SU-DHL-6 (cell line): ENCODE measurements at regions not wholly inside any gene's neighbourhood (a gene's known extent, or its start where the extent isn't known, plus 50 kb on each side); places are given as distances from the start of the nearest gene placed in this dataset.

ENCODE experiments used
- H2AFZ ChIP-seq: fragments of 200-600 bp; sonication (generic); 2 replicates; pipeline ENCODE4 v1.6.1; 2014; ENCODE audit warnings: low read depth, mild to moderate bottlenecking, moderate library complexity, mixed read lengths, antibody characterized with exemption, low read length; ENCODE audit not compliant: severe bottlenecking
- H3F3A ChIP-seq: fragments of 200-600 bp; shearing (Covaris generic); 2 replicates; pipeline ENCODE4 v1.6.0; 2016; ENCODE audit warnings: antibody characterized with exemption, mild to moderate bottlenecking; ENCODE audit not compliant: insufficient read depth
- H3K27ac ChIP-seq: fragments of 200-600 bp; sonication (generic); 2 replicates; pipeline ENCODE4 v1.5.1; 2016; ENCODE audit warnings: low read depth, mild to moderate bottlenecking, low read length, moderate library complexity, mixed read lengths
- H3K27me3 ChIP-seq: fragments of 200-600 bp; sonication (generic), shearing (Covaris generic); 2 replicates; pipeline ENCODE4 v1.6.0; 2014; ENCODE audit warnings: mild to moderate bottlenecking, low read length
- H3K36me3 ChIP-seq: fragments of 200-600 bp; sonication (generic); 2 replicates; pipeline ENCODE4 v1.6.1; 2014; ENCODE audit warnings: mild to moderate bottlenecking, low read length, mixed read lengths
- H3K4me2 ChIP-seq: fragments of 300-600, 200-600 bp; shearing (Covaris generic), sonication (generic); 2 replicates; pipeline ENCODE4 v1.6.0; 2014; ENCODE audit warnings: low read length, low read depth, mild to moderate bottlenecking; ENCODE audit not compliant: poor library complexity, severe bottlenecking
- H3K4me3 ChIP-seq: fragments of 200-600 bp; sonication (generic); 2 replicates; pipeline ENCODE4 v1.5.1; 2014; ENCODE audit warnings: antibody characterized with exemption, low read length, mild to moderate bottlenecking, mixed read lengths; ENCODE audit not compliant: insufficient read depth, poor library complexity, severe bottlenecking
- H3K79me2 ChIP-seq: fragments of 200-600 bp; sonication (generic); 2 replicates; pipeline ENCODE4 v1.6.1; 2014; ENCODE audit warnings: mild to moderate bottlenecking, low read length, moderate library complexity; ENCODE audit not compliant: insufficient read depth
- H3K9ac ChIP-seq: fragments of 200-600 bp; sonication (generic); 2 replicates; pipeline ENCODE4 v1.7.0; 2014; ENCODE audit warnings: mild to moderate bottlenecking, low read length
- H3K9me2 ChIP-seq: fragments of 200-600 bp; sonication (generic); replicated peaks from 2 replicates; pipeline ENCODE4 v1.6.1; 2014; ENCODE audit warnings: low read length; ENCODE audit not compliant: insufficient read depth
- H3K9me3 ChIP-seq: fragments of 200-600 bp; sonication (generic); 2 replicates; pipeline ENCODE4 v1.6.1; 2014; ENCODE audit warnings: low read length, mixed read lengths; ENCODE audit not compliant: insufficient read depth
- H4K20me1 ChIP-seq: fragments of 200-600 bp; sonication (generic); 2 replicates; pipeline ENCODE4 v1.6.1; 2014; ENCODE audit warnings: low read depth, mild to moderate bottlenecking, antibody characterized with exemption, low read length, moderate library complexity, mixed read lengths
- CTCF ChIP-seq: fragments of 200-600 bp; sonication (generic); IDR thresholded peaks from one replicate; pipeline ENCODE4 v1.5.1; 2017; ENCODE audit warnings: antibody characterized with exemption, mild to moderate bottlenecking, low read length, moderate library complexity; ENCODE audit not compliant: insufficient read depth, poor library complexity, severe bottlenecking
- EZH2phosphoT487 ChIP-seq: fragments of 200-600 bp; sonication (generic), shearing (Covaris generic); conservative IDR thresholded peaks from 2 replicates; pipeline ENCODE4 v1.6.1; 2018; ENCODE audit warnings: mild to moderate bottlenecking, antibody characterized with exemption, low read length, moderate library complexity, mixed read lengths

DNA sequence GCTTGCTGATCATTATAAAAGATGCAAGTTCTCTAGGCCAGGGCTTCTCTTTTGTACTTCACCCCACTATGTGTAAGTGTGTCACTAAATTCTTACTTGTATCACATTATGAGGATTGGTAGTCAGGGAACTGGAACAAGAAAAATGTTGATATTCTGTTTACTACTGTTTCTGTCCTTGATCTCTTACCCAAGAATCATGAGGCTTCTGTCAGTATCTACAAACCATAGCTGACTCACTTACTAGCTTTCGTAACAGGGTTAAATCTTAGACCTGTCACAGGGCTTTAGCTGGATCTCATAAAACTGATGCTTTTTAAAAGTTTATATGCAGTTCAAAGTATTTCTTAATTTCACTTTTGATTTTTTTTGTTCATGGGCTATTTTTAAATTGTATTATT, 681.2 kb downstream of the PLPP3 start:
- Histone ChIP-seq H3K9ac (no peak overlapping the region), H3K27ac (no peak overlapping the region), H3K4me3 (no peak overlapping the region), H3K4me2 (no peak overlapping the region), H3K36me3 (no peaks in the 10 kb centered on the region), H4K20me1 (no peaks in the 10 kb centered on the region), H3K79me2 (no peaks in the 10 kb centered on the region), H2AFZ (no peak overlapping the region), H3F3A (no peaks in the 10 kb centered on the region), H3K9me2 (no peaks in the 10 kb centered on the region), H3K9me3 (no peaks in the 10 kb centered on the region), H3K27me3 (peaks cover 4% of the 10 kb centered on the region; the same call in 1 of the 2 replicates)
- TF ChIP-seq EZH2phosphoT487 = no peak
- TF ChIP-seq CTCF = no peak

- no peak overlapping the region for H3K4me2 ChIP-seq
- H3K4me3 ChIP-seq = no peak overlapping the region
- TF ChIP-seq CTCF (no peak), EZH2phosphoT487 (no peak)
- H3K27ac ChIP-seq = no peak overlapping the region
- no peak overlapping the region for H3K9ac ChIP-seq
- H2AFZ ChIP-seq = no peak overlapping the region
- no peaks in the 10 kb centered on the region for H4K20me1 ChIP-seq
- H3K79me2 ChIP-seq = no peaks in the 10 kb centered on the region
- H3F3A ChIP-seq = no peaks in the 10 kb centered on the region
- peaks cover 4% of the 10 kb centered on the region; the same call in 1 of the 2 replicates for H3K27me3 ChIP-seq
- no peaks in the 10 kb centered on the region for H3K9me3 ChIP-seq
- no peaks in the 10 kb centered on the region for H3K9me2 ChIP-seq
- H3K36me3 ChIP-seq = no peaks in the 10 kb centered on the region
These were observed 681.0 kb upstream of the USP24 start for GRCh38 chr1:55896210-55896609.

GRCh38 chr1:55894521-55894920, 679.4 kb upstream of the USP24 start:
- no peak overlapping the region for H3K4me2 ChIP-seq
- no peaks in the 10 kb centered on the region for H3K36me3 ChIP-seq
- no peak overlapping the region for H3K4me3 ChIP-seq
- H3F3A ChIP-seq = no peaks in the 10 kb centered on the region
- no peaks in the 10 kb centered on the region for H3K9me2 ChIP-seq
- H4K20me1 ChIP-seq = no peaks in the 10 kb centered on the region
- TF ChIP-seq CTCF (no peak), EZH2phosphoT487 (no peak)
- no peaks in the 10 kb centered on the region for H3K79me2 ChIP-seq
- no peak overlapping the region for H2AFZ ChIP-seq
- H3K9ac ChIP-seq = no peak overlapping the region
- no peaks in the 10 kb centered on the region for H3K9me3 ChIP-seq
- H3K27me3 ChIP-seq = peaks cover 4% of the 10 kb centered on the region; the same call in 1 of the 2 replicates
- H3K27ac ChIP-seq = no peak overlapping the region

DNA sequence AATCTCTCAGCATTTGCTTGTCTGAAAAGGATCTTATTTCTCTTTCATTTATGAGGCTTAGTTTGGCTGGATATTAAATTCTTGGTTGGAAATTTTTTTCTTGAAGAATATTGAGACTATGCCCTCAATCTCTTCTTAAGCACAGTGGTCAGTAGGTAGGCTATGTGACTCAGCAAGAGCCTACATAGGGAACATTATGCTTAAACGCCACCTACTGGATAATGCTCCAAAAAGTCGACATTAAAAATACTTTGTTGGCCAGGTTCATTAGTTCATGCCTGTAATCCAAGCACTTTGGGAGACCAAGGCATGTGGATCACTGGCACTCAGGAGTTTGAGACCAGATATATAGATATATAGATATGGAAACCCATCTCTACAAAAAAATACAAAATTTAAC, 678.0 kb upstream of the USP24 start:
- Histone ChIP-seq H3K9me3 (no peaks in the 10 kb centered on the region), H3K27me3 (peaks cover 4% of the 10 kb centered on the region; the same call in 1 of the 2 replicates), H3K27ac (no peak overlapping the region), H3K36me3 (no peaks in the 10 kb centered on the region), H3F3A (no peaks in the 10 kb centered on the region), H3K4me3 (no peak overlapping the region), H3K9ac (no peak overlapping the region), H3K9me2 (no peaks in the 10 kb centered on the region), H3K4me2 (no peak overlapping the region), H2AFZ (no peak overlapping the region), H3K79me2 (no peaks in the 10 kb centered on the region), H4K20me1 (no peaks in the 10 kb centered on the region)
- no peak for TF ChIP-seq EZH2phosphoT487
- TF ChIP-seq CTCF = peak; percentile 17
